GM12892 (cell line): ENCODE measurements at regions not wholly inside any gene's neighbourhood (a gene's known extent, or its start where the extent isn't known, plus 50 kb on each side); places are given as distances from the start of the nearest gene placed in this dataset.

Experiments
- POLR2A ChIP-seq: IDR thresholded peaks from 2 replicates; pipeline ENCODE4 v1.6.1; 2011; ENCODE audit warnings: low read depth, low read length, control low read depth
- POLR2AphosphoS5 ChIP-seq: IDR thresholded peaks from 2 replicates; pipeline ENCODE4 v1.6.1; 2011; ENCODE audit warnings: low read depth, low read length, control low read depth

DNA sequence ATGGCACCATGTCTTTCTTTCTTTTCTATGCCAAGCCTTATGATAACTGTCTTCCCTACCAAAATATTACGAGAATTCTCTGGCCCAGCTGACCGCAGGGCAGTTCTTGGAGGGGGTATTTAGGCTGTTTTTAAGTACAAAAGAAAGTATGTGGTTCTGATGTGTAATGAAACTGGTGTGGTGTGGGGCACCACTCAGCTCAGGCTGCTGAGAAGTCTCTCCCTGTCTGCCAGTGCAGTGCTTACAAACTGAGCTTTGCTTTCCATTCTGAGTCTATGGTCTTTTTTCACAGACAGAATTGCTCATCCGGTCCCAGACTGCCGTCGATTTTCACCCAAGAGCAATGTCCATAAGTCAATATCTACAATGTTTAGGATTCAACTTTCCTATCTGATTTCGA lies 847.6 kb downstream of the NTRK3 start:
- no peak for TF ChIP-seq POLR2A
- no peak for TF ChIP-seq POLR2AphosphoS5
